ENCODE measurements at regions not wholly inside any gene's neighbourhood (a gene's known extent, or its start where the extent isn't known, plus 50 kb on each side); places are given as distances from the start of the nearest gene placed in this dataset.

DNA sequence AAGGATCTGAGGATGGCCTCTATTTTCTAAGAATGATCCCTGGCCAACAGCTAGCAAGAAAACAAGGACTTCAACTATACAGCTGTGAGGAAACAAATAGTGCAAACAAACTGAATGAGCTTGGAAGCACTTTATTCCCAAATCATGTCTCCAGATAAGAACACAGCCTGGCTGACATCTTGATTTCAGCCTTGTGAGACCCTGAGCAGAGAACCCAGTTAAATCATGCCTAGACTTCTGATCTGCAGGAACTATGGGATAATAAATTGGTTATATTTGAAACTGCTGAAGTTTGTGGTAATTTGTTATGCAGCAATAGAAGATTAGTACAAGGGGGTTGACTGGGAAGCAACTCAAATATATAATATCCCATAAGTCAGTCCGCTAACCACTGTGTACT is 183.9 kb upstream of the BMP4 start:
- TF ChIP-seq RCOR1 (IDR thresholded peaks at IDR 0.05; ENCODE audit: low read length) (no peak), MEF2A (IDR thresholded peaks at IDR 0.05; ENCODE audit: borderline replicate concordance, low read depth) (no peak), EZH2phosphoT487 (IDR thresholded peaks at IDR 0.05; ENCODE audit: borderline replicate concordance, low read depth) (no peak), FOSL2 (IDR thresholded peaks at IDR 0.05; ENCODE audit: borderline replicate concordance, low read depth) (no peak), RFX5 (IDR thresholded peaks at IDR 0.05; ENCODE audit: low read length) (no peak), FOXM1 (IDR thresholded peaks at IDR 0.05; ENCODE audit: low read depth) (no peak)
- TF ChIP-seq, protein P1, sequence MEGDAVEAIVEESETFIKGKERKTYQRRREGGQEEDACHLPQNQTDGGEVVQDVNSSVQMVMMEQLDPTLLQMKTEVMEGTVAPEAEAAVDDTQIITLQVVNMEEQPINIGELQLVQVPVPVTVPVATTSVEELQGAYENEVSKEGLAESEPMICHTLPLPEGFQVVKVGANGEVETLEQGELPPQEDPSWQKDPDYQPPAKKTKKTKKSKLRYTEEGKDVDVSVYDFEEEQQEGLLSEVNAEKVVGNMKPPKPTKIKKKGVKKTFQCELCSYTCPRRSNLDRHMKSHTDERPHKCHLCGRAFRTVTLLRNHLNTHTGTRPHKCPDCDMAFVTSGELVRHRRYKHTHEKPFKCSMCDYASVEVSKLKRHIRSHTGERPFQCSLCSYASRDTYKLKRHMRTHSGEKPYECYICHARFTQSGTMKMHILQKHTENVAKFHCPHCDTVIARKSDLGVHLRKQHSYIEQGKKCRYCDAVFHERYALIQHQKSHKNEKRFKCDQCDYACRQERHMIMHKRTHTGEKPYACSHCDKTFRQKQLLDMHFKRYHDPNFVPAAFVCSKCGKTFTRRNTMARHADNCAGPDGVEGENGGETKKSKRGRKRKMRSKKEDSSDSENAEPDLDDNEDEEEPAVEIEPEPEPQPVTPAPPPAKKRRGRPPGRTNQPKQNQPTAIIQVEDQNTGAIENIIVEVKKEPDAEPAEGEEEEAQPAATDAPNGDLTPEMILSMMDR (IDR thresholded peaks at IDR 0.05): no peak

All from SK-N-SH (cell line).